Pancreas (tissue), 10 donors: ENCODE measurements at regions not wholly inside any gene's neighbourhood (a gene's known extent, or its start where the extent isn't known, plus 50 kb on each side); places are given as distances from the start of the nearest gene placed in this dataset.

Experiments used
- ATAC-seq, 4 donors: fragments of 200-7000 bp; cut with Tn5 transposase; one replicate each; pipeline versions ENCODE4 v1.8.0 to v1.9.1; 2020; ENCODE audit warnings: mild to moderate bottlenecking in 4 of 4, moderate library complexity in 4 of 4
- DNase-seq, 6 donors: peaks; one replicate each; pipeline ENCODE4 v3.0.0-alpha.2; 2020
- FAIRE-seq: peaks from 2 replicates; lab custom pipeline; 2012; peaks lifted over from hg19 to GRCh38; lab: Jason Lieb, UNC
- H3K27ac ChIP-seq, 4 donors: fragments of 200-600 bp; sonication (generic); 1 replicate in 3 of 4; 2 replicates in 1 of 4; pipeline versions ENCODE4 v1.5.0 to v1.8.0; 2020
- H3K27me3 ChIP-seq, 4 donors: fragments of 200-600 bp; one replicate each; pipeline ENCODE4 v1.8.0; 2021
- H3K36me3 ChIP-seq, 3 donors: fragments of 200-600 bp; sonication (generic) in 1 of 3; one replicate each; pipeline versions ENCODE4 v1.5.0 to v1.8.0; 2020 to 2021
- H3K4me1 ChIP-seq, 3 donors: fragments of 200-600 bp; one replicate each; pipeline ENCODE4 v1.8.0; 2021
- H3K4me3 ChIP-seq, 4 donors: fragments of 200-600 bp; sonication (generic) in 2 of 4; one replicate each; pipeline versions ENCODE4 v1.5.0 to v1.8.0; 2020 to 2021
- H3K9me3 ChIP-seq, 4 donors: fragments of 200-600 bp; one replicate each; pipeline ENCODE4 v1.8.0; 2021
- WGBS, 2 donors: extraction: QIAGEN DNeasy Blood & Tissue Kit; methylation state at CpG; one replicate each; pipeline ENCODE4 v1.1.7; 2013; 5-methylcytosine and 5-hydroxymethylcytosine counted together
- intact Hi-C, 3 donors: fragments of 100-400 bp; cut with DNase I; formaldehyde crosslinking; loops; one replicate each; pipeline versions ENCODE4 v1.11.1 to v1.14.2; 2022
- TF ChIP-seq, protein P1 (sequence below), 4 donors: fragments of 200-600 bp; sonication (generic) in 3 of 4; IDR thresholded peaks; one replicate each; pipeline versions ENCODE4 v1.5.0 to v1.8.0; 2021; ENCODE audit warnings: antibody characterized with exemption in 4 of 4
- donor health status: healthy with polysubstance abuse.
- donor health status: DM: no; HTN: no; CAD: no; lungs with moderate emphysema.
- donor health status: DM: no; HTN: no; CAD: no.
- donor health status: control.
- donor health status: control.
- donor health status: Bipolar disorder and iron deficiency.
- donor health status: DM: yes; HTN: yes; CAD: no.
- donor health status: DM: no; HTN: no; CAD: no.
- donor health status: DM: no; HTN: no; CAD: no.
- donor health status: DM: yes; HTN: yes; CAD: no.

GRCh38 chr6:106005013-106005412, 81.1 kb upstream of the PRDM1 start:
- H3K36me3 ChIP-seq = no peaks in the 10 kb centered on the region
- H3K4me3 ChIP-seq = no peak overlapping the region
- FAIRE-seq (no peak), ATAC-seq (peak in 2 of 4 donors; percentile 34 to 38), DNase-seq (no peak)
- H3K9me3 ChIP-seq = no peaks in the 10 kb centered on the region
- H3K27me3 ChIP-seq = peaks cover 0 to 13% (median 0%) of the 10 kb centered on the region in 4 donors
- H3K27ac ChIP-seq = no peak overlapping the region
- intact Hi-C loops = no loop called here
- H3K4me1 ChIP-seq = peaks cover 0 to 4% (median 0%) of the 10 kb centered on the region in 3 donors
- TF ChIP-seq, protein P1, sequence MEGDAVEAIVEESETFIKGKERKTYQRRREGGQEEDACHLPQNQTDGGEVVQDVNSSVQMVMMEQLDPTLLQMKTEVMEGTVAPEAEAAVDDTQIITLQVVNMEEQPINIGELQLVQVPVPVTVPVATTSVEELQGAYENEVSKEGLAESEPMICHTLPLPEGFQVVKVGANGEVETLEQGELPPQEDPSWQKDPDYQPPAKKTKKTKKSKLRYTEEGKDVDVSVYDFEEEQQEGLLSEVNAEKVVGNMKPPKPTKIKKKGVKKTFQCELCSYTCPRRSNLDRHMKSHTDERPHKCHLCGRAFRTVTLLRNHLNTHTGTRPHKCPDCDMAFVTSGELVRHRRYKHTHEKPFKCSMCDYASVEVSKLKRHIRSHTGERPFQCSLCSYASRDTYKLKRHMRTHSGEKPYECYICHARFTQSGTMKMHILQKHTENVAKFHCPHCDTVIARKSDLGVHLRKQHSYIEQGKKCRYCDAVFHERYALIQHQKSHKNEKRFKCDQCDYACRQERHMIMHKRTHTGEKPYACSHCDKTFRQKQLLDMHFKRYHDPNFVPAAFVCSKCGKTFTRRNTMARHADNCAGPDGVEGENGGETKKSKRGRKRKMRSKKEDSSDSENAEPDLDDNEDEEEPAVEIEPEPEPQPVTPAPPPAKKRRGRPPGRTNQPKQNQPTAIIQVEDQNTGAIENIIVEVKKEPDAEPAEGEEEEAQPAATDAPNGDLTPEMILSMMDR (IDR thresholded peaks at IDR 0.05) = no peak
- WGBS, 2 donors = 43 to 73% methylated on average over 1 of the region's 1 CpG

DNA sequence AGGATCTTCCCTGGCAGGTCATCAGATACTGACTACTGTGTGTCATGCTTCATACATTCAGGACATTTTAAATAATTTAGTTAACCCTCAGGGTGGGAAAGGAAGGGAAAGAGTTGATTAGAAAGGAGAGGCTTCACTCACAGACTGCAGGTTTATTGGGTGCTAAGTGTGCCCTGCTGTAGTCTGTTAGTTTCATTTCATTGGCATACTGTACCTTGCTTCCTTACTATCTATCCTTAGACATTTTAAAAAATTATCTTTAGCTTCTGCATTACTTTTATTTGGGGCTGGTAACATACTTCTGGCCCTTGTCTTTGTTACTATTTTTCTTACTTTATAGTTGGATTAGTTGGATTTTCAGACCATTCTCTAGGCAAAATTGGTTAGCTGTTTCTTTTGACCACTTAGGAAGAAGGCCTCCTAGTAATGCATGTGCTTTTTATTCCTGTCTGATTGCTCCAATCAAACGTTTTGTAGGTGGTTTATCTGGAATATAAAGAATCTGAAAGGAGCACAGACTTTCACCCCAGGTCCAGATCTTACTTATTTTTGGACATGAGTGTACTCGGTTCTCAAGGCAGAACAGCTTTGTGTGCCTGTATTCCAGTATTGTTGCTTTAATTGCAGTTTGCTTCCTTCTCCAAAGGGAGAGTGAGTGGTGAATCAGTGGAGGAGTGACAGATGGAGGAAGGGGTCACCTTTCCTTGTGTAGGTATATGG, 82.7 kb upstream of the PRDM1 start:
- Histone ChIP-seq H3K27me3 (peaks cover 0 to 26% (median 3%) of the 10 kb centered on the region in 4 donors), H3K36me3 (no peaks in the 10 kb centered on the region), H3K4me1 (peaks cover 0 to 4% (median 0%) of the 10 kb centered on the region in 3 donors), H3K27ac (no peak overlapping the region), H3K4me3 (no peak overlapping the region), H3K9me3 (no peaks in the 10 kb centered on the region)
- ATAC-seq (no peak), FAIRE-seq (no peak), DNase-seq (no peak)
- 38 to 43% methylated on average over 2 of the region's 2 CpGs for WGBS, 2 donors
- TF ChIP-seq, protein P1 (IDR thresholded peaks at IDR 0.05) = no peak
- intact Hi-C loops = no loop called here

DNA sequence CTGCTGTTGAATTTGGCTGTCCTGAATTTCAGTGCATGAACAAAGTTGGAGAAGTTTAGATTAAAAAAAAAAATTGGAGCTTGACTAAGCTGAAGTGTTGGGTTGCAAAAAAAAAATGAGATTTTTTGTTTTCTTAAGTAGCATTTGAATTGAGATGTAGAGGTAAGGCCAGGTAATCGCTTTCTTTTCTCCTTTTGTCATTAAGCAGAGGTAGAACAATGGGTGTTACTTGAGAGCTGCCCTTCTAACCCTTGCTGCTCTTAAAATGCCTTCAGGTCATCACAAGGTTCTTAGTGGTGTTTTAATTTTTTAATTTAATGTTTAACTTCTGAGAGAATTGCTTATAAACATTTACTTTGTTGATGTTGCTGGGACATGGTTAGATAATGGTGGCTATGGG, 84.1 kb upstream of the PRDM1 start:
- H3K27ac ChIP-seq = no peak overlapping the region
- no peak for ATAC-seq
- H3K4me3 ChIP-seq = no peak overlapping the region
- H3K9me3 ChIP-seq = no peaks in the 10 kb centered on the region
- WGBS, 2 donors = 73 to 74% methylated on average over 1 of the region's 1 CpG
- intact Hi-C loops = no loop called here
- no peaks in the 10 kb centered on the region for H3K36me3 ChIP-seq
- no peak for DNase-seq
- no peak for FAIRE-seq
- peaks cover 0 to 40% (median 3%) of the 10 kb centered on the region in 4 donors for H3K27me3 ChIP-seq
- peaks cover 0 to 4% (median 0%) of the 10 kb centered on the region in 3 donors for H3K4me1 ChIP-seq
- TF ChIP-seq, protein P1 (IDR thresholded peaks at IDR 0.05) = no peak

GRCh38 chr6:106000935-106001334, 85.2 kb upstream of the PRDM1 start:
- Histone ChIP-seq H3K27ac (no peak overlapping the region), H3K4me1 (peaks cover 0 to 5% (median 0%) of the 10 kb centered on the region in 3 donors), H3K36me3 (no peaks in the 10 kb centered on the region), H3K4me3 (no peak overlapping the region), H3K27me3 (peaks cover 0 to 49% (median 10%) of the 10 kb centered on the region in 4 donors), H3K9me3 (no peaks in the 10 kb centered on the region)
- 84 to 91% methylated on average over 2 of the region's 2 CpGs for WGBS, 2 donors
- ATAC-seq (no peak), DNase-seq (no peak), FAIRE-seq (no peak)
- TF ChIP-seq, protein P1 (IDR thresholded peaks at IDR 0.05) = no peak
- intact Hi-C loops = no loop called here

DNA sequence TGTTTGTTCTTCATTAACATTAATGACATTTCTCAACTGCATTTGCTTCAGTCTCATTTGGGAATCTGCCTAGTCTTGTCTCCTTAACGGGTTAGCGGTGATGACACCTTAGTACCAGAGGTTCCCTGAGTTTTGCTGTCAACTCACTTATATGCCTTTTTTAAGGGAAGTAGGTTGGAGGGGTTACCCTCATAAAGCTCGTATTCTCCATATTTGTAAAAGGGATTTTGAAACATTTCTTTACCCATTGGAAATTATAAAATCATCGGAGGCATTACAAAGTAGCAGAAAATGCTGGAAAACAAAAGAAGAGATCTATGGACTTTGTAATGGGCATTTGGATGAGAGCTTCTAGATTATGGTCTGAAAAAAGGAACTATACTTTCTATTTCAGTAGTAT, 88.7 kb upstream of the PRDM1 start:
- Histone ChIP-seq H3K27me3 (peaks cover 0 to 76% (median 10%) of the 10 kb centered on the region in 4 donors), H3K36me3 (no peaks in the 10 kb centered on the region), H3K4me1 (peaks cover 0 to 7% (median 0%) of the 10 kb centered on the region in 3 donors), H3K27ac (no peak overlapping the region), H3K9me3 (no peaks in the 10 kb centered on the region), H3K4me3 (no peak overlapping the region)
- 61 to 69% methylated on average over 4 of the region's 4 CpGs for WGBS, 2 donors
- DNase-seq (no peak), FAIRE-seq (no peak), ATAC-seq (no peak)
- TF ChIP-seq, protein P1 (IDR thresholded peaks at IDR 0.05) = no peak
- intact Hi-C loops = no loop called here
